Esophagus squamous epithelium (tissue), 5 donors: ENCODE measurements at regions not wholly inside any gene's neighbourhood (a gene's known extent, or its start where the extent isn't known, plus 50 kb on each side); places are given as distances from the start of the nearest gene placed in this dataset.

Source experiments
- DNase-seq: peaks from one replicate; lab custom pipeline; 2025; lab: John Stamatoyannopoulos, UW
- H3K27ac ChIP-seq, 4 donors: fragments of 200-600 bp; sonication (generic); one replicate each; pipeline ENCODE4 v1.5.1; 2016 to 2019; ENCODE audit warnings: mild to moderate bottlenecking in 1 of 4
- H3K27me3 ChIP-seq, 4 donors: fragments of 200-600 bp; sonication (generic); 1 replicate in 3 of 4; 2 replicates in 1 of 4; pipeline versions ENCODE4 v1.5.1 to v1.6.0; 2017 to 2021; ENCODE audit warnings: antibody characterized with exemption in 1 of 4
- H3K36me3 ChIP-seq, 3 donors: fragments of 200-600 bp; sonication (generic); one replicate each; pipeline ENCODE4 v1.5.1; 2016 to 2019
- H3K4me1 ChIP-seq, 3 donors: fragments of 200-600 bp; sonication (generic); one replicate each; pipeline ENCODE4 v1.5.1; 2017 to 2019
- H3K4me3 ChIP-seq, 4 donors: fragments of 200-600 bp; sonication (generic); 1 replicate in 3 of 4; 2 replicates in 1 of 4; pipeline ENCODE4 v1.5.1; 2016 to 2019; ENCODE audit warnings: mild to moderate bottlenecking in 2 of 4, moderate library complexity in 1 of 4
- H3K9me3 ChIP-seq, 3 donors: fragments of 200-600 bp; sonication (generic); one replicate each; pipeline ENCODE4 v1.5.1; 2016 to 2019
- POLR2A ChIP-seq, 4 donors: fragments of 450-650 bp; IDR thresholded peaks; one replicate each; pipeline ENCODE4 v1.6.1; 2017; ENCODE audit warnings: antibody characterized with exemption in 4 of 4, mild to moderate bottlenecking in 4 of 4, moderate library complexity in 3 of 4
- WGBS, 2 donors: methylation state at CpG; one replicate each; pipeline ENCODE4 v1.1.5; 2018; 5-methylcytosine and 5-hydroxymethylcytosine counted together
- intact Hi-C: fragments of 100-400 bp; cut with DNase I; formaldehyde crosslinking; loops from one replicate; pipeline ENCODE4 v1.15.0; 2022
- TF ChIP-seq, protein P1 (sequence below), 6 experiments: fragments of 450-650 bp in 4 of 6; fragments of 200-600 bp in 2 of 6; sonication (generic) in 2 of 6; IDR thresholded peaks; one replicate each; pipeline ENCODE4 v1.5.1; 2016 to 2019; ENCODE audit warnings: antibody characterized with exemption in 6 of 6, mild to moderate bottlenecking in 4 of 6, moderate library complexity in 4 of 6
- donor health status: DM: yes; HTN: yes; CAD: no.

DNA sequence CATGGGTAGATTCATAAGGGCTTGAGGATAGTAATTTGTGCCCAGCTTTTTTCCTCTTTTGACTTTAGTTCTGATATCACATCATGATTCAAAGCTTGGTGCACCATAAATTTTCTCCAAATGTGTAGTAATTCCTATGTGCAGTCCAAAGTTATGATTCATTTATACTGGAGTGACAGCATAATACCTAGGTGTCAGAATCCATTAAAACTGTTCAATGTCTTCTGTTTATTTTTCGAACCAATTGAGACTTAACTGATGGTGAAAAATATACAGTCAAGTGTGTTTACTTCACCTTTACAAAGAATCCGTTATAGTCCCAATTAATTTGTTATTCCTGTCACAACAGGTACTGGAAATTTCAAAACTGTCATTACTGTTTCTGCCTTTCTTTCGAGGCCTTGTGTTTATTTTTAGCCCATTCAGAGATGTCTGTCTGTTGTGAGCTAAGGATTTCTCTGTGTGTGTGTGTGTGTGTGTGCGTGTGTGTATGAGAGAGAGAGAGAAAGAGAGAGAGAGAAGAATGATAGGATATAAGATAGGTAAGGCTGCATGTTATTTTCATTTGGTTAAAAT lies 389.7 kb upstream of the ATP5MC3 start:
- Histone ChIP-seq H3K4me1 (no peaks in the 10 kb centered on the region), H3K4me3 (no peak overlapping the region), H3K36me3 (no peaks in the 10 kb centered on the region), H3K27ac (no peak overlapping the region), H3K27me3 (no peaks in the 10 kb centered on the region), H3K9me3 (no peaks in the 10 kb centered on the region)
- 30 to 34% methylated on average over 4 of the region's 4 CpGs for WGBS, 2 donors
- no peak for DNase-seq
- intact Hi-C loops = no loop called here
- no peak for TF ChIP-seq POLR2A (IDR thresholded peaks at IDR 0.05)
- TF ChIP-seq, protein P1, sequence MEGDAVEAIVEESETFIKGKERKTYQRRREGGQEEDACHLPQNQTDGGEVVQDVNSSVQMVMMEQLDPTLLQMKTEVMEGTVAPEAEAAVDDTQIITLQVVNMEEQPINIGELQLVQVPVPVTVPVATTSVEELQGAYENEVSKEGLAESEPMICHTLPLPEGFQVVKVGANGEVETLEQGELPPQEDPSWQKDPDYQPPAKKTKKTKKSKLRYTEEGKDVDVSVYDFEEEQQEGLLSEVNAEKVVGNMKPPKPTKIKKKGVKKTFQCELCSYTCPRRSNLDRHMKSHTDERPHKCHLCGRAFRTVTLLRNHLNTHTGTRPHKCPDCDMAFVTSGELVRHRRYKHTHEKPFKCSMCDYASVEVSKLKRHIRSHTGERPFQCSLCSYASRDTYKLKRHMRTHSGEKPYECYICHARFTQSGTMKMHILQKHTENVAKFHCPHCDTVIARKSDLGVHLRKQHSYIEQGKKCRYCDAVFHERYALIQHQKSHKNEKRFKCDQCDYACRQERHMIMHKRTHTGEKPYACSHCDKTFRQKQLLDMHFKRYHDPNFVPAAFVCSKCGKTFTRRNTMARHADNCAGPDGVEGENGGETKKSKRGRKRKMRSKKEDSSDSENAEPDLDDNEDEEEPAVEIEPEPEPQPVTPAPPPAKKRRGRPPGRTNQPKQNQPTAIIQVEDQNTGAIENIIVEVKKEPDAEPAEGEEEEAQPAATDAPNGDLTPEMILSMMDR (IDR thresholded peaks at IDR 0.05) = no peak

DNA sequence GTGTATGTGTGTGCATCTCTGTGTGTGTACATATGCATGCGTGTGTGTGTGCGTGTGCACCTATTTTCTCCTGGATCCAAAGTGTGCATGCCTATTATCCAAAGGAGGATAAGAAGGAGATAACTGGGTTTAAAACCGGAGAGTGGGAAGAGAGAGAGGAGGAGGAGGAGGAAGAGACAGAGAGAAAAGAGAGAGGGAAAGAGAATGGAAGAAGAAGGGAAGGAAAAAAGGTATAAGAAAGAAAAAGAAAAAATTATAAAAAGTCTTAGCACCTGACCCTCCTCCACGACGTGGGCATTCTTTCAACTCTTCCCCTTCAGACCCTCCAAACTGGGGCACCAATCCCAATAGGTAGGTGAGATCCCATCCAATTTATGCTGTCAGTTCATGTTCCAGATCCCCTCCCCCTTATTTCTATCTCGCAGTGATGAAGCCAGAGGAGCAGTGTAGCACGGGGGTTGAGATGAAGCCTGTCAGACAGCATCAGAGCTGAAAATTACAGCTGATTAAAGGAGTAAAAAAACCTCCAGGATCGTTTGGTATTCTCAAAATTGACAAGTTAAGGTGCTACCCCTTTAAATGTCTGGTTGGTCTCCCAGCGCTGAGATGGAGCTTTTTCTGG lies 386.7 kb upstream of the ATP5MC3 start:
- H3K27ac ChIP-seq = no peak overlapping the region
- TF ChIP-seq, protein P1 (IDR thresholded peaks at IDR 0.05) = no peak
- no peak for TF ChIP-seq POLR2A (IDR thresholded peaks at IDR 0.05)
- no peaks in the 10 kb centered on the region for H3K36me3 ChIP-seq
- H3K4me1 ChIP-seq = no peaks in the 10 kb centered on the region
- DNase-seq = no peak
- H3K4me3 ChIP-seq = no peak overlapping the region
- intact Hi-C loops = no loop called here
- H3K27me3 ChIP-seq = no peaks in the 10 kb centered on the region
- 65 to 74% methylated on average over 7 to 9 of the region's 9 CpGs for WGBS, 2 donors
- no peaks in the 10 kb centered on the region for H3K9me3 ChIP-seq

DNA sequence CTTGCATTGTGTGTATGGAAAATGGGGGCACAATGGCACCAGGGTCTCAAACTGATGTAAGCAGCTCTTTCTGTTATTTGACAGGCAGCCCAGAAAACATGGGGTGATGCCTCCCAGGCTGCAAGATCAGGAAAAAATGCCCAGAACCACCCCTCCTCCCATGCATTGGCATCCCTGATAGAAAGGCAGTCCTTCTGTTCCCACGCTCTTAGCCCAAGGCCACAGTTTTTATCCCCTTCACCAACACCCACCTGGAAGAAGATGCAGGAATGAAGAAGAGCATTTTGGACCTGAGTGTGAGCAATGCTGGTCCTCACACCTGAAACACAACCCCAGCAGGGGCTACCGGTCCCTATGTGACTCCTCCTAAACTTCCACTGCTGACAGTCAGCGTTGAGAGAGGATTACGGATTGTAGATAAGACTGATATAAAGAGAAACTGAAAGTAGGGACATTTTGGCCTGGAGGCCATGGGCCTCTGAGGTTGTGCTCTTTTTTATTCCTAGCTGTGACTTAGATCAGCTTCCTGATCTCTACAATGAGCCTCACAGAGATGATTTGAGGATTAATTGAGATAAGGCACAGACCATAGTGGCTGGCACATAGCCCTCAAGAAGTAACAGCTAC lies 386.0 kb upstream of the ATP5MC3 start:
- intact Hi-C loops = no loop called here
- Histone ChIP-seq H3K27me3 (no peaks in the 10 kb centered on the region), H3K4me1 (no peaks in the 10 kb centered on the region), H3K27ac (no peak overlapping the region), H3K9me3 (no peaks in the 10 kb centered on the region), H3K36me3 (no peaks in the 10 kb centered on the region), H3K4me3 (no peak overlapping the region)
- TF ChIP-seq POLR2A (IDR thresholded peaks at IDR 0.05) = no peak
- TF ChIP-seq, protein P1 (IDR thresholded peaks at IDR 0.05) = no peak
- 75 to 89% methylated on average over 1 to 4 of the region's 4 CpGs for WGBS, 2 donors
- no peak for DNase-seq

DNA sequence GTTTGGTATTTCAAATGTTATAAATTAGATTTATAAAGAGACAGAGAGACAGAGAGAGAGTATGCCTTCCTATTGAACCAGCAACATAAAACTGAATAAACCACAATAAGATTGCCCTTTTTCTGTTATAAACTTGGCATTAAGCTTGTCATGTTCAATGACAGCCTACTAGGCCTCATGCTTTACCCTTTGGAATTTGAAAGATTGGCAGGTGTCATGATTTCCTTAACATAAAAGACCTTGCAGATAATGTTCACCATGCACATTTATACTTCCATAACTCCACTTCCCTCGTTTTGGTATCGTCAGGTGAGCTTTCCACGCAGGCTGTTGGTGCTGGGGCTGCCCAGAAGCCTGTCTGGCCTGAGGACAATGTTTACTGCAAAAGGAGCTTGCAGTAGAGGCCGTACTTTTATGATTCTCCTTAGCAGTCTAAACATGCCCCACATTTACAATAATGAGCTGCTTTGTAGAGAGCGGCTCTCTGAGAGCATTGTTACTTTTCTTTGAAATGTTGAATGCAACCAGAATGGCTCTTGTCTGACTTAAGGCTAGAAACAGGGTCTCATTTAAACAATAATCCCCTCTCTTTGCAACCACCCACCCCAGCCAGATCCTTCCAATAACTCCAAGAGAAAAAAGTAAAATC lies 379.1 kb upstream of the ATP5MC3 start:
- 70 to 78% methylated on average over 5 of the region's 5 CpGs for WGBS, 2 donors
- no peaks in the 10 kb centered on the region for H3K4me1 ChIP-seq
- no peaks in the 10 kb centered on the region for H3K9me3 ChIP-seq
- TF ChIP-seq, protein P1 (IDR thresholded peaks at IDR 0.05) = no peak
- TF ChIP-seq POLR2A (IDR thresholded peaks at IDR 0.05) = no peak
- no peak for DNase-seq
- intact Hi-C loops = no loop called here
- H3K4me3 ChIP-seq = no peak overlapping the region
- no peaks in the 10 kb centered on the region for H3K36me3 ChIP-seq
- no peak overlapping the region for H3K27ac ChIP-seq
- no peaks in the 10 kb centered on the region for H3K27me3 ChIP-seq

DNA sequence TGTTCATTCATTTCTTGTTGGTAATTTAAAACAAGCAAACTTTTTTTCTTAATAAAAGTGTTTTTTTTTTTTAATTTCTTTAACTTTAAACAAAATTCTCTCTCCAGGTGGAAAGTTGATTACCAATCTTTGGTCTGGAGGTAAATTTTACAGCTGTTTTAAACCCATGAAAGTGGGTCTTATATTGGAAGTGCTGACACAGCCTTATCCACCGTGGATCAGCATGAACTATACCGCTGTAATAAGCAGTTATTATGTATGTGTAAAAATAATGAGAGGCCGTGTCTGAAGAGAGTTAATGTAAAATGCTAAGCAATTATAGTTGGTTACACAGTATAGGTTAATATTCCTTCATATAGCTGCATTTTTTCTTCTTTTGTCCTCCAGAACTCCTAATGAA lies 378.1 kb upstream of the ATP5MC3 start:
- no peaks in the 10 kb centered on the region for H3K36me3 ChIP-seq
- H3K27ac ChIP-seq = no peak overlapping the region
- no peaks in the 10 kb centered on the region for H3K27me3 ChIP-seq
- no peaks in the 10 kb centered on the region for H3K9me3 ChIP-seq
- DNase-seq = no peak
- TF ChIP-seq, protein P1 (IDR thresholded peaks at IDR 0.05) = no peak
- no peak for TF ChIP-seq POLR2A (IDR thresholded peaks at IDR 0.05)
- no peaks in the 10 kb centered on the region for H3K4me1 ChIP-seq
- 76 to 79% methylated on average over 3 of the region's 3 CpGs for WGBS, 2 donors
- H3K4me3 ChIP-seq = no peak overlapping the region
- intact Hi-C loops = no loop called here
